H9 (cell line): ENCODE measurements at regions not wholly inside any gene's neighbourhood (a gene's known extent, or its start where the extent isn't known, plus 50 kb on each side); places are given as distances from the start of the nearest gene placed in this dataset.

ENCODE experiments used
- DNase-seq: peaks from one replicate; pipeline ENCODE4 v3.0.0-alpha.2; 2017
- H2AFZ ChIP-seq: one replicate; pipeline ENCODE4 v1.6.1; 2013; ENCODE audit warnings: mild to moderate bottlenecking, low read length, control low read depth, moderate library complexity
- H2AK5ac ChIP-seq: 2 replicates; pipeline ENCODE4 v1.6.1; 2013; ENCODE audit warnings: low read length, control low read depth, mixed read lengths; ENCODE audit not compliant: insufficient read length
- H2BK120ac ChIP-seq: one replicate; pipeline ENCODE4 v1.6.1; 2013; ENCODE audit warnings: low read depth, mild to moderate bottlenecking, low read length, control low read depth, inconsistent platforms; ENCODE audit not compliant: poor library complexity, severe bottlenecking
- H2BK12ac ChIP-seq: 2 replicates; pipeline ENCODE4 v1.6.1; 2013; ENCODE audit warnings: low read length, control low read depth, mixed read lengths, low read depth; ENCODE audit not compliant: insufficient read length
- H2BK15ac ChIP-seq: 2 replicates; pipeline ENCODE4 v1.6.1; 2013; ENCODE audit warnings: low read depth, low read length, control low read depth
- H2BK20ac ChIP-seq: one replicate; pipeline ENCODE4 v1.6.1; 2013; ENCODE audit warnings: low read depth, mild to moderate bottlenecking, low read length, control low read depth, inconsistent platforms; ENCODE audit not compliant: poor library complexity, severe bottlenecking
- H2BK5ac ChIP-seq: 2 replicates; pipeline ENCODE4 v1.6.1; 2013; ENCODE audit warnings: low read length, control low read depth, mixed read lengths; ENCODE audit not compliant: insufficient read length
- H3K14ac ChIP-seq: 2 replicates; pipeline ENCODE4 v1.6.1; 2013; ENCODE audit warnings: low read length, control low read depth; ENCODE audit not compliant: insufficient read depth
- H3K18ac ChIP-seq: 2 replicates; pipeline ENCODE4 v1.6.1; 2013; ENCODE audit warnings: low read depth, mild to moderate bottlenecking, mixed read lengths, low read length, control low read depth; ENCODE audit not compliant: insufficient read length
- H3K23ac ChIP-seq: 2 replicates; pipeline ENCODE4 v1.6.1; 2013; ENCODE audit warnings: low read length, control low read depth, mixed read lengths, low read depth; ENCODE audit not compliant: insufficient read length
- H3K23me2 ChIP-seq: 2 replicates; pipeline ENCODE4 v1.6.1; 2013; ENCODE audit warnings: low read depth, mild to moderate bottlenecking, mixed read lengths, low read length, control low read depth; ENCODE audit not compliant: insufficient read length, poor library complexity, severe bottlenecking
- H3K27ac ChIP-seq: 2 replicates; pipeline ENCODE4 v1.5.1; 2013; ENCODE audit warnings: low read length, control low read depth, mixed read lengths, low read depth; ENCODE audit not compliant: insufficient read length
- H3K27me3 ChIP-seq: 2 replicates; pipeline ENCODE4 v1.6.1; 2013; ENCODE audit warnings: low read length, control low read depth, inconsistent platforms; ENCODE audit not compliant: insufficient read depth
- H3K4ac ChIP-seq: 2 replicates; pipeline ENCODE4 v1.6.1; 2013; ENCODE audit warnings: low read depth, mild to moderate bottlenecking, control low read depth, inconsistent platforms, low read length, moderate library complexity
- H3K4me1 ChIP-seq: 2 replicates; pipeline ENCODE4 v1.6.1; 2013; ENCODE audit warnings: low read length, control low read depth, inconsistent platforms; ENCODE audit not compliant: insufficient read depth
- H3K4me2 ChIP-seq: 2 replicates; pipeline ENCODE4 v1.6.1; 2013; ENCODE audit warnings: low read length, control low read depth, mixed read lengths; ENCODE audit not compliant: insufficient read length, insufficient read depth
- H3K56ac ChIP-seq: 2 replicates; pipeline ENCODE4 v1.6.1; 2013; ENCODE audit warnings: low read depth, mild to moderate bottlenecking, mixed read lengths, low read length, control low read depth; ENCODE audit not compliant: insufficient read length
- H3K79me1 ChIP-seq: 2 replicates; pipeline ENCODE4 v1.6.1; 2013; ENCODE audit warnings: low read depth, mild to moderate bottlenecking, moderate library complexity, low read length, control low read depth, inconsistent platforms; ENCODE audit not compliant: insufficient read depth, poor library complexity, severe bottlenecking
- H3K79me2 ChIP-seq: 2 replicates; pipeline ENCODE4 v1.6.1; 2013; ENCODE audit warnings: low read length, control low read depth, inconsistent platforms; ENCODE audit not compliant: insufficient read depth
- H3K9ac ChIP-seq: 2 replicates; pipeline ENCODE4 v1.6.1; 2013; ENCODE audit warnings: low read length, control low read depth, mixed read lengths; ENCODE audit not compliant: insufficient read length; ENCODE audit errors: extremely low read depth
- H3K9me3 ChIP-seq: one replicate; pipeline ENCODE4 v1.6.1; 2013; ENCODE audit warnings: low read depth, low read length, inconsistent platforms; ENCODE audit not compliant: control insufficient read depth
- H3T11ph ChIP-seq: one replicate; pipeline ENCODE4 v1.6.1; 2013; ENCODE audit warnings: mild to moderate bottlenecking, low read length, control low read depth, inconsistent platforms
- H4K20me1 ChIP-seq: one replicate; pipeline ENCODE4 v1.6.1; 2013; ENCODE audit not compliant: control insufficient read depth, insufficient read length, insufficient read depth
- H4K5ac ChIP-seq: 2 replicates; pipeline ENCODE4 v1.6.1; 2013; ENCODE audit warnings: low read depth, mild to moderate bottlenecking, mixed read lengths, low read length, control low read depth; ENCODE audit not compliant: insufficient read length
- H4K8ac ChIP-seq: replicated peaks from 2 replicates; pipeline ENCODE4 v1.6.1; 2013; ENCODE audit warnings: low read length, control low read depth, mixed read lengths, low read depth; ENCODE audit not compliant: insufficient read length
- H4K91ac ChIP-seq: 2 replicates; pipeline ENCODE4 v1.6.1; 2013; ENCODE audit warnings: low read depth, mild to moderate bottlenecking, moderate library complexity, mixed read lengths, low read length, control low read depth; ENCODE audit not compliant: insufficient read length
- H3K27ac Mint-ChIP-seq, 3 experiments: 2 replicates in 2 of 3; 3 replicates in 1 of 3; pipeline ENCODE4 v1.8.0; 2020 to 2021; ENCODE audit warnings: mixed read lengths in 3 of 3, mild to moderate bottlenecking in 1 of 3, moderate library complexity in 1 of 3
- H3K27me3 Mint-ChIP-seq: 2 replicates; pipeline ENCODE4 v1.8.0; 2021; ENCODE audit warnings: low read depth, mild to moderate bottlenecking, moderate library complexity, mixed read lengths
- H3K36me3 Mint-ChIP-seq, 3 experiments: 2 replicates in 2 of 3; 3 replicates in 1 of 3; pipeline ENCODE4 v1.8.0; 2020 to 2021; ENCODE audit warnings: low read depth in 3 of 3, mixed read lengths in 3 of 3; ENCODE audit not compliant: insufficient read depth in 1 of 3
- H3K4me1 Mint-ChIP-seq, 2 experiments: 2 replicates each; pipeline ENCODE4 v1.8.0; 2020; ENCODE audit warnings: mixed read lengths in 2 of 2
- H3K4me3 Mint-ChIP-seq, 2 experiments: 2 replicates in 1 of 2; 3 replicates in 1 of 2; pipeline ENCODE4 v1.8.0; 2020 to 2021; ENCODE audit warnings: mild to moderate bottlenecking in 2 of 2, mixed read lengths in 2 of 2, moderate library complexity in 1 of 2
- H3K9me3 Mint-ChIP-seq, 2 experiments: 2 replicates in 1 of 2; 3 replicates in 1 of 2; pipeline ENCODE4 v1.8.0; 2020; ENCODE audit warnings: mild to moderate bottlenecking in 2 of 2, mixed read lengths in 2 of 2, moderate library complexity in 1 of 2
- WGBS: extraction: QIAGEN DNeasy Blood & Tissue Kit; methylation state at CpG from one replicate; pipeline ENCODE4 v1.1.7; 2013; ENCODE audit warnings: missing lambda C conversion rate, low lambda C conversion rate, mixed read lengths; ENCODE audit not compliant: insufficient read length; ENCODE audit errors: extremely low coverage; 5-methylcytosine and 5-hydroxymethylcytosine counted together
- TF ChIP-seq, protein P1 (sequence below): fragments of 200-600 bp; sonication (generic); conservative IDR thresholded peaks from 3 replicates; pipeline ENCODE4 v1.8.0; 2021; ENCODE audit warnings: antibody characterized with exemption, mild to moderate bottlenecking

- H3K27ac ChIP-seq: no peak overlapping the region
- H3K4me1 Mint-ChIP-seq: no peaks in the 10 kb centered on the region
- peaks cover 3 to 10% of the 10 kb centered on the region in 2 experiments; a peak in 4 of 5 replicates for H3K9me3 Mint-ChIP-seq
- no peak overlapping the region for H4K8ac ChIP-seq
- no peak overlapping the region for H3K18ac ChIP-seq
- H2AK5ac ChIP-seq: no peak overlapping the region
- no peak overlapping the region for H4K5ac ChIP-seq
- H3K79me2 ChIP-seq: no peaks in the 10 kb centered on the region
- no peaks in the 10 kb centered on the region for H3K27me3 ChIP-seq
- H3K9me3 ChIP-seq: no peaks in the 10 kb centered on the region
- H3K36me3 Mint-ChIP-seq: peaks cover 0 to 5% (median 2%) of the 10 kb centered on the region in 3 experiments; a peak in 2 of 7 replicates
- DNase-seq: no peak
- H3K4me3 Mint-ChIP-seq: no peak overlapping the region
- H2BK5ac ChIP-seq: no peak overlapping the region
- TF ChIP-seq, protein P1, sequence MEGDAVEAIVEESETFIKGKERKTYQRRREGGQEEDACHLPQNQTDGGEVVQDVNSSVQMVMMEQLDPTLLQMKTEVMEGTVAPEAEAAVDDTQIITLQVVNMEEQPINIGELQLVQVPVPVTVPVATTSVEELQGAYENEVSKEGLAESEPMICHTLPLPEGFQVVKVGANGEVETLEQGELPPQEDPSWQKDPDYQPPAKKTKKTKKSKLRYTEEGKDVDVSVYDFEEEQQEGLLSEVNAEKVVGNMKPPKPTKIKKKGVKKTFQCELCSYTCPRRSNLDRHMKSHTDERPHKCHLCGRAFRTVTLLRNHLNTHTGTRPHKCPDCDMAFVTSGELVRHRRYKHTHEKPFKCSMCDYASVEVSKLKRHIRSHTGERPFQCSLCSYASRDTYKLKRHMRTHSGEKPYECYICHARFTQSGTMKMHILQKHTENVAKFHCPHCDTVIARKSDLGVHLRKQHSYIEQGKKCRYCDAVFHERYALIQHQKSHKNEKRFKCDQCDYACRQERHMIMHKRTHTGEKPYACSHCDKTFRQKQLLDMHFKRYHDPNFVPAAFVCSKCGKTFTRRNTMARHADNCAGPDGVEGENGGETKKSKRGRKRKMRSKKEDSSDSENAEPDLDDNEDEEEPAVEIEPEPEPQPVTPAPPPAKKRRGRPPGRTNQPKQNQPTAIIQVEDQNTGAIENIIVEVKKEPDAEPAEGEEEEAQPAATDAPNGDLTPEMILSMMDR: no peak
- H2BK120ac ChIP-seq: no peak overlapping the region
- WGBS: no CpG with 5 or more reads among the region's 2 CpGs
- H3T11ph ChIP-seq: no peak overlapping the region
- no peaks in the 10 kb centered on the region for H3K79me1 ChIP-seq
- no peak overlapping the region for H2AFZ ChIP-seq
- no peak overlapping the region for H3K9ac ChIP-seq
- no peak overlapping the region for H3K4me2 ChIP-seq
- no peak overlapping the region for H3K14ac ChIP-seq
- no peak overlapping the region for H2BK12ac ChIP-seq
- no peaks in the 10 kb centered on the region for H3K23me2 ChIP-seq
- no peaks in the 10 kb centered on the region for H4K20me1 ChIP-seq
- no peak overlapping the region for H4K91ac ChIP-seq
- no peaks in the 10 kb centered on the region for H3K4me1 ChIP-seq
- H3K23ac ChIP-seq: no peak overlapping the region
- H3K27ac Mint-ChIP-seq: no peak overlapping the region
- no peak overlapping the region for H3K4ac ChIP-seq
- no peak overlapping the region for H2BK20ac ChIP-seq
- no peak overlapping the region for H2BK15ac ChIP-seq
- no peak overlapping the region for H3K56ac ChIP-seq
- no peaks in the 10 kb centered on the region for H3K27me3 Mint-ChIP-seq
These were observed 391.8 kb downstream of the KLF5 start for GRCh38 chr13:73450583-73450982.
